ENCODE measurements at regions not wholly inside any gene's neighbourhood (a gene's known extent, or its start where the extent isn't known, plus 50 kb on each side); places are given as distances from the start of the nearest gene placed in this dataset.
A peak's percentile ranks its signal among the peaks of the same experiment; 100 is the strongest.

GRCh38 chr7:131004371-131004770 lies 270.4 kb upstream of the KLF14 start:
- peak overlapping the region in 1 of 3 donors; percentile 45 for H3K27ac ChIP-seq
- 0% methylated on average over 1 of the region's 1 CpG for WGBS, 2 donors
- peaks cover 0 to 7% of the 10 kb centered on the region in 2 donors for H3K36me3 ChIP-seq
- peaks cover 51 to 52% of the 10 kb centered on the region in 2 donors for H3K4me1 ChIP-seq
- no peaks in the 10 kb centered on the region for H3K9me3 ChIP-seq
- no peaks in the 10 kb centered on the region for H3K27me3 ChIP-seq
- intact Hi-C loops (cut with DNase I), result no loop called here
- no peak for DNase-seq
- no peak for TF ChIP-seq POLR2A (IDR thresholded peaks at IDR 0.05)
- TF ChIP-seq CTCF (IDR thresholded peaks at IDR 0.05), result no peak
- no peak overlapping the region for H3K4me3 ChIP-seq (replicated peaks in 1 of 3)

- Histone ChIP-seq H3K27me3 (no peaks in the 10 kb centered on the region), H3K4me3 (replicated peaks in 1 of 3) (no peak overlapping the region), H3K36me3 (no peaks in the 10 kb centered on the region), H3K27ac (peak overlapping the region; percentile 67 to 80 (median 70)), H3K4me1 (peaks cover 66% of the 10 kb centered on the region in 2 donors), H3K9me3 (no peaks in the 10 kb centered on the region)
- peak in 4 of 6 experiments; percentile 51 to 70 (median 62) for TF ChIP-seq CTCF (IDR thresholded peaks at IDR 0.05)
- TF ChIP-seq POLR2A (IDR thresholded peaks at IDR 0.05), result peak in 1 of 2 donors; percentile 19
- intact Hi-C loops (cut with DNase I), result no loop called here
- 45 to 49% methylated on average over 19 of the region's 19 CpGs for WGBS, 2 donors
- peak; percentile 61 to 66 for DNase-seq
Observed at GRCh38 chr7:131007439-131008330, 273.7 kb upstream of the KLF14 start.

- peak overlapping the region; percentile 59 to 80 (median 70) for H3K27ac ChIP-seq
- TF ChIP-seq CTCF (IDR thresholded peaks at IDR 0.05) (no peak), POLR2A (IDR thresholded peaks at IDR 0.05) (no peak)
- H3K9me3 ChIP-seq, result no peaks in the 10 kb centered on the region
- H3K36me3 ChIP-seq, result no peaks in the 10 kb centered on the region
- H3K4me3 ChIP-seq (replicated peaks in 1 of 3), result no peak overlapping the region
- peaks cover 79 to 80% of the 10 kb centered on the region in 2 donors for H3K4me1 ChIP-seq
- no peaks in the 10 kb centered on the region for H3K27me3 ChIP-seq
- DNase-seq, result no peak
- 54 to 59% methylated on average over 5 of the region's 5 CpGs for WGBS, 2 donors
- intact Hi-C loops (cut with DNase I), result no loop called here
Observed at GRCh38 chr7:131008840-131009711, 275.1 kb upstream of the KLF14 start.

DNA sequence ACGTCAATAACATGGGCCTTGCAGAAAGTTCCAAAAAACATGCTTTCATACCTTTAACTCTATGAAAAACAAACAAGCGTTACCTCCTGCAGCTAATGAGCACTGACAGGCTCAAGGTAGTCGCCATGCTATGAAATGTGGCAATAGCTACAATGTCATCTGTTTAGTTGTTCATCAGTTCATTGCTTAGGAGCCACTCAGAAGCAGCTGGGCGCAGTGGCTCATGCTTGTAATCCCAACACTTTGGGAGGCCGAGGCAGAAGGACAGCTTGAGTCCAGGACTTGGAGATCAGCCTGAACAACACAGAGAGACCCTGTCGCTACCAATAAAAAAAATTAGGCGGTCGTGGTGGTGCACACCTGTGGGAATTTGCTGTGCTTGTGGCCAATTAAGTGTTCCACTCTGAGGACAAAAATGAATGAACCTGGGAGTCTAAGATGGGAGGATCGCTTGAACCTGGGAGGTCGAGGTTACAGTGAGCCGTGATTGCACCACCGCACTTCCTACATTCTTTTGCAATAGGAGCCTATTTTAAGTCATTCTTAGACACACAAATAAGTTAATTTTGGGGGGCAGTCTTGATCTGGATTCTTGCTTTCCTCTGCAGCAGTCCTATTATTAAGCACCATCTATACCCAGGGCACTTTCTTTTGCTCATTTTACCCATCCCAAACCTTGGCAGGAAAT lies 276.2 kb upstream of the KLF14 start:
- no peak overlapping the region for H3K4me3 ChIP-seq (replicated peaks in 1 of 3)
- H3K27ac ChIP-seq, result peak overlapping the region; percentile 88 to 95 (median 91)
- peaks cover 81 to 85% of the 10 kb centered on the region in 2 donors for H3K4me1 ChIP-seq
- WGBS, 2 donors, result 91 to 93% methylated on average over 12 of the region's 12 CpGs
- no peaks in the 10 kb centered on the region for H3K27me3 ChIP-seq
- no peaks in the 10 kb centered on the region for H3K36me3 ChIP-seq
- no peak for DNase-seq
- intact Hi-C loops (cut with DNase I), result no loop called here
- no peaks in the 10 kb centered on the region for H3K9me3 ChIP-seq
- TF ChIP-seq CTCF (IDR thresholded peaks at IDR 0.05), result no peak
- TF ChIP-seq POLR2A (IDR thresholded peaks at IDR 0.05), result no peak
